ENCODE measurements at regions not wholly inside any gene's neighbourhood (a gene's known extent, or its start where the extent isn't known, plus 50 kb on each side); places are given as distances from the start of the nearest gene placed in this dataset.
"Not testable (repeated sequence)": the region's sequence is repeated elsewhere in the genome, so short reads cannot be mapped to it uniquely, and the experiment has no call there.

DNA sequence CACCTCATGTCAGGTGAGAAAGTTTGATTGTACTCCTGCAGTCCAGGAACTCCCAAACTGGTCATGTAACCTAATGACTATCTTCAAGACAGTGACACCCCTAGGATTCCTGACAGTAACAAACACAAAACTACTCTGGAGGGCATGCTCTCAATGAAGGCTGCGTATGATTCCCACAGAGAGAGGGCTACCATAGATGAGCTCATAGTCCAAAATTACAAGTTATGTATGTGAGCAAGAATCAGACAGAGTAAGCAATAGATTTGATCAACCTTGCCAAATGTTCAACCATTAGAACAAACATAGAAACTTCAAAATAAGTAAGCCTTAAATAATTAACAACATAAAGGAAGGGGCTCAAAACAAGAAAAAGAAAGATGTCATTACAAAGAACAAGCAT is 158.1 kb downstream of the COPRS start:
- no peak for DNase-seq

DNA sequence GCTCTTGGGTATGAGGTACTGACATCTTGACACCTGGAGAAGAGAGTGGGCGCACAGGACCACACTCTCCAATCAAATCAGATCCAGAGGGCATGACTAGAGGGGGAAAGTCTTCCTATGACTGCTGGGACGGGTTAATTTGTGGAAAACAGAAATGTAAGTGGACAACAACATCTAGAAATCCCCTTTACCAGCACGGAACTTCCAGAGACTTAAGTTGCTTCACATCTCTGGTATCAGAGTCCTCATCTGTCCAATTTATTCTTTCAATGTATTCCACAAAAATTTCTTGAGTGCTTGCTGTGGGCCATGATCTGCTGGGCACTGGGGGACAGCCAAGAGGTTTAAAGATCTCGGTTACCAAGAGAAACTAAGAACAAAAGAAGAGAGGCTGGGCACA is 159.2 kb downstream of the COPRS start:
- DNase-seq = no peak

DNA sequence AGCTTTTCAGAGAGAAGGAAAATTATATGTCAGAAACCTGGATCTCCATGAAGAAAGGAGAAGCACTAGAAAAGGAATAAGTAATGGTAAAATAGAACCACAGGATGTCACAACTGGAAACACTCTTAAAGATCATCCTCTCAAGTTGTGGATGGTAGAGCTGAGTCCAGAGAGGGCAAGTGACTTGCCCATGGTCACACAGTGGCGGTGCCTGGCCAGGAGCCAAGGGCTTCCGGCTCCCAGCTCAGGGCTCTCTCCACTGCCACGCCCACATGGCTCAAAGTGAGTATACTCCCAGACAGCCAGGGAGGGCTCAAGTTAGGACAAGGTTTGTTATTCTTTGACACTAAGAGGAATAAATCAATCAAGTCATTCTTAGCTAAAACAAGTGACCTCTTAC is 159.8 kb downstream of the COPRS start:
- no peak for DNase-seq

DNA sequence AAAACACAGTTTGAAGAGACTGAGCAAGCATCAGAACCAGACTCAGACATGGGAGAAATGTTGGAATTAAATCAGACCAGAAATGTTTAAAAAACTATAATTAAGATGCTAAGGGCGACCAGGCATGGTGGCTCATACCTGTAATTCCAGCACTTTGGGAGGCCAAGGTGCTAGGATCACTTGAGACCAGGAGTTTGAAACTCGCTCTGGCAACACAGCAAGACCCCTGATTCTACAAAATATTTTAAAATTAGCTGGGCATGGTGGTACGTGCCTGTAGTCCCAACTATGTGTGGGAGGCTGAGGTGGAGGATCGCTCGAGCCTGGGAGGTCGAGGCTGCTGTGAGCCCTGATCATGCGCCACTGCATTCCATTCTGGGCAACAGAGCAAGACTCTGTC is 160.3 kb downstream of the COPRS start:
- no peak for DNase-seq

DNA sequence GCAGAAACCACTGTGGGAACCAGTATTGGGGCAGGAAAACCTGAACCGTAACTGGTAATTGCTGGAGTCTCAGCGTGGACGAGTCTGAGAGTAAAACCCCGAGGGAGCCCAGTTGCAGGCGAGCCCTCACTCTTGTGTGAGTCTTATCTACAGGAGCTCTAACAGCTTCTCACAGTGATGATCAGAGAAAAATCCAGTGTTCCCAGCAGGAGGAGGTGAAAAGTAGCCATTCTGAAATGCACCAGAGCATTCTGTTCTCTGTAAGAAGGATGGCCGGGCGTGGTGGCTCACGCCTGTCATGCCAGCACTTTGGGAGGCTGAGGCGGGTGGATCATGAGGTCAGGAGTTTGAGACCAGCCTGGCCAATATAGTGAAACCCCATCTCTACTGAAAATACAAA is 161.2 kb downstream of the COPRS start:
- DNase-seq = peak; percentile 31

DNA sequence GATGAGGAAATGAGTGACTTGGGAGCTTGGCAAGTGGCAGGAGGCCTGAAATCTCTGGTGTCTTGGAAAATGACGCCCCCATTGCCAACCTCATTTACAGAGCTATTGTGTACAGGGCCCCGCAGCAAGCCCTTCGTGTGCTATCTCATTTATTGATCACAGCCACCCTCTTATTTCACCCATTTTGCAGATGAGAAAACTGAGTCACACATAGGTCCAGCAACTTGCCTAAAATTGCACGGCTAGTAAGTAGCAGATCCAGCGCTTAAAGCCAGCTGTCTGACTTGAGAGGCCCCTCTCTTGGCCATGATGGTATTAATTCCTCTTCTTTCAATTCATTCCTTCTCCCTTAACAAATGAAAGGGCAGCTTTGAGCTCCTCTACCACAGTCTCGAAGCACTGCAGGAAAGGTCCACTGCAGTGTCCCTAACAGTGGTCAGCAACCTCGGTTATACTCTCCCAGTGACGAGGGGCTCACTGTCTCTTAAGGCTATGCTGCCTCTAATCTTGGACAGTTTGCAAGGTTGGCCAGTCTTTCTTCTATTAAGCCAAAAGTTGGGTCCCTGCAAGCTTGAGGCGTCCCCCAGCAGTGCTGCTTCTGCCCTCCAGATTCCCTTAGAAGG is 162.2 kb downstream of the COPRS start:
- DNase-seq = no peak

DNA sequence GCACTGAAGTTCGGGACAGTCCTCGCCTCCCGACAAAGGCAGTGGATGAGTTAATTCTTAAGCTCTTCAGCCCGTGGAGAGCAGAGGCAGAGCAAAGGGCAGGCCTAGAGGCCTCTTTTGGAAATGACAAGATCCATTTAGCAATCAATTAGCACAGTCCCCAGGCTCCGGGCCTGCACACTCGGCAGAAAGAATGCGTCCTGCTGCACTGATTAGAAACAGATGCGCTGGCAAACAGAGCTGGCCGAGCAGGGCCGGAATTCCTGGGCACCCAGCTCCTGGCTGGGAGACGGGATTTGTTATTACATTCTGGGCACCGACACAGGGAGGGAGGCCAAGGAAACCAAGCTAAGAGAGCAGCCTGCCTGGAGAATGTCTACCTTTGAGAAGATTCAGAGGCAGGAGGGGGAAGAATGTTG is 162.9 kb downstream of the COPRS start:
- DNase-seq = peak; percentile 94

DNA sequence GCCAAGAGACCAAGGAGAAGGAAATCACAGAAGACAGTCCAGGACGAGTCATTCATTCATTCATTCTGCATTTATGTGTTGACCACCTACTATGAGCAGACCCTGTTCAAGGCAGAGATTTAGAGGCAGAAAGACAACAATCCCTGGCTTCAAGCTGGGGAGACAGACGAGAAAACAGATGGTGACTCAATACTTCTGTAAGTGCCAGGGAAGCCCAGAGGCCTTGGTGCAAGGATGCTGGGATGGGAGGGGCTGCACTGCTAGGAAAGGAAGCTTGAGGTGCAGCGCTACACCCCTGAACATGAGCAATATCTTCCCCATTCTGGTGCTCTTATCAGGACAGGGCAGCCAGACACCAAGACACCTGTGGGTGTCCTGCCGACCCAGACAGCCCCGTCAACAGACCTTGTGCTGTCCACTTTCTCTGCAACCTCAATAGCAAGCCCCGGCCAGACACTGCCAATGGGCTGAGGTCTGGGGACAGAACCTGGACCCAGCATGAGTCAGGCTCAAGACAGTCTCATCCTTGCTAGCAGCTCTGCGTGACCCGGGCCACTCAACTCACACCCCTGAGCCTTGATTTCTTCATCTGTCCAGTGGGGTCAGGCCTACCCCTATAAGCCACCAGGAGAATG is 163.5 kb downstream of the COPRS start:
- DNase-seq = no peak

DNA sequence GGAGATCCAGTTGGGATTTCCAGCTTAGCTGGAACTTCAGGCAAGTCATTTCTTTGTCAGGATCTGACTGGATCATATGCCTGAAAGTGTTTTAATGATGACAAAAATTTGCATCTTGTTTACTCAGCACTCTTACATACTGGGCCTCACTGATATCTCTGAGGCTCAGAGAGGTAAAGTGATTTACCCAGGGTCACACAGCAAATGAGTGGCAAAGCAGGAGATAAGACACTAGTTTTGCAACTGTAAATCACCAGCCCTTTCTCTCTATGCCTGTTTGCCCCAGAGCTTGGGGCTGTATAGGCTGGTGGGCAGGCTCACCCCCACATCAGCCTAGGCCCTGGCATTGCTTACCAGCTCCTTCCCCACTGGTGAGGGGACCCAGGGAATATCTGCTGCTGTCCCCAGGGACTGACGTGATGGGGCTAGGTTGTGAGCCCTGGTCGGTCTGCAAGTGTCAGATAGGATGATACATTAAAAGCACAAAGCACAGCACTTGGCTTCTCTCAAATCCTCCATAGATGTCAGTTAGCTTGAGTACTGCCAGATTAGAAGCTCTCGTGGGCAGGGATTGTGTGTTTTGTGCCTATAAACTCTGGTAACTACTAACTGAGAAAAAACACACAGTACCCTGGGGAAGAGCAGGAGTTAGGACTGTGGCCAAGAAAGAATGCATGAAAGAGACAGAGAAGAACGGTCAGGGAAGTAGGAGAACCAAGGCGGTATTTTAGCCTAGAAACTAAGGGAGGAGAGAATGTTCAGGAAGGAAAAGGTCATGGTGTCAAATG is 165.4 kb downstream of the COPRS start:
- no peak for DNase-seq

DNA sequence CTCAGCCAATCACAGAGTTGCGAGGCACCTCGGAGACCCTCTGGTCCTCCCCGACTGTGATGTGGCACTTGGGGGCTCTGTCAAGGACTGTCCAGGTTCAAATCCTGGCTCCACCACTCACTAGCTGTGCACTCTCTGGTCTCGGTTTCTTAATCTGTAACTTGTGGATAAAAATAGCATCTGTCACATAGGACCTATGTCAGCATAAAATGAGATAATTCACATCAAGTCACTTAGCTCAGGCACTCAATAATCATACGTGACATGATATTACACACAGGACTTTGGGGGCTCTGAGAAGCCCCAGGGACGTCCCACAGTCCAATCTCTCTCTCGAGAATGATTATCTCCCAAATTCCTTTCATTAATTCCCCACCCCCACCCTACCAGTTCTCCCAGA is 166.4 kb downstream of the COPRS start:
- no peak for DNase-seq

DNA sequence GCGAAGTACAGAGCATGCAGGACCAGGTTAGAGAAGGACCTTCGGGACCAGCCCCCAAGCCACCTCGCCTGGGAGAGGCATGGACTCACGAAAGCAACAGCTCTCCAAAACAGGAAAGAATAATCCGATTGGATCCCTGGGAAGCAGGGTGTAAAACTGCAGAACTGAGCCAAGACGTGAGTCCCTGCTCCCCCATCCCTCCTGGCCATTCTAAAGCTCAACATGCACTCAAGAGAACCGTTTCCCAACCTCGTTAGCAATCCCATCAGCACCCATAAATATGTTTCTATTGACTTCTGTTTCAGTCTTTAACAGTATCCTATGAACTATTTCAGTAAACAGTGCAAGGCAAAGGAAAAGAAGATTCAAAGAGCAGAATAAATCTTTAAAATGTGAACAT is 167.0 kb downstream of the COPRS start:
- DNase-seq = no peak

DNA sequence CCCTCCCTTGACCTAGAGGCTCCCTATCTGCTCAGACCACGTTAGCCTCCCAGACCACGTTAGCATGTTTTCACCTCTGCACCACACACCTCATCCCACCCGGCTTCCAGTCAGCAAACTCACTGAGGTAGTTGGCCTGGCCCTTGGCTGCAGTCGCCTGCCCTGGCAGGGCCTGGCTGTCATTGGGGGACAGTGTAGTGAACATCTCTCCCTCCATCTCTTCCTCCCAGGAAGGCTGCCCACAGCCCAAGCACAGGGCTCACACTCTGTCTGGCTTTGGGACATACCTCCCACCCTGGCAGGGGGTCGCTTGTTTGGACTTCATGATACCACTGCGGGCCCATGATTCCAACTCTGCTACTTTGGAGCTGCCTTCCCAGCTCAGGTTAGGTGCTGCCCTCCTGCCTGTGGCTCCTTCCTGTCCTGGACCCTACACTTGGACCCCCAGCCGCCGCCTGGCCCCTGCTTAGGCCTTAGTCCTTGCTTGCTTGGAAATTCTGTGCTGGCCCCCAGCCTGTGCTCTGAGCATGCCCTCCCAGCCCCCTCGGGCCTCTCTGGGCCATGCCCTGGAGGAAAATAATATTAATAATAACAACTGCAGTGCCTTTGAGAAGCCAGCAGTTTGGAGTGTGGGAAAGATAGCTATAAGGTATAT is 167.7 kb downstream of the COPRS start:
- no peak for DNase-seq

DNA sequence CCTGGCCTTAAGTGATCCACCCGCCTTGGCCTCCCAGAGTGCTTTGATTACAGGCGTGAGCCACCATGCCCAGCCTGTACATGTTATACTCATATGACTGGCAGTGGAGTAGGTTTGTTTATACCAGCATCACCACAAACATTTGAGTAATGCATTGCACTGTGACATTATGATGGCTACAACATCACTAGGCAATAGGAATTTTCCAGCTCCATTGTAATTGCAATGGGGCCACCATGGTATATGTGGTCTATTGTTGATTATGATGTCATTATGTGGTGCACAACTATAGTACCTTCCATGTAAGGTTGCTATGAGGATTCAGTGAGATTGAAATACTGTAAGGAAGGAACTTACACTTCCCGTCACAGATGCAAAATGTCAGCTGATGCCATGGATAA is 168.9 kb downstream of the COPRS start:
- DNase-seq = no peak

DNA sequence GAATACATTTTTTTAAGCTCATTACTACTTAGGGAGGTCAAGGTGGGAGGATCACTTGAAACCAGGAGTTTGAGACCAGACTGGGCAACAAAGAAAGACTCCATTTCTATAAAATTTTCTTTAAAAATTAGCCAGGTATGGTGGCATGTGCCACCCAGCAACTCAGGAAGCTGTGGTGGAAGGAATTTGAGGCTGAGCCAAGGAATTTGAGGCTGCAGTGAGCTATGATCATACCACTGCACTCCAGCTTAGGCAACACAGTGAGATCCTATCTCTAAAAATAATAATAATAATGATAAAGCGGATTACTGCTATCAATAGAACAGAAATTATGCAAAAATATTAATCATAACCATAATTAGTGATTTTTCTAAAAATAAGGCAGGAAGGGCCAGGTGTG is 170.3 kb downstream of the COPRS start:
- no peak for DNase-seq

DNA sequence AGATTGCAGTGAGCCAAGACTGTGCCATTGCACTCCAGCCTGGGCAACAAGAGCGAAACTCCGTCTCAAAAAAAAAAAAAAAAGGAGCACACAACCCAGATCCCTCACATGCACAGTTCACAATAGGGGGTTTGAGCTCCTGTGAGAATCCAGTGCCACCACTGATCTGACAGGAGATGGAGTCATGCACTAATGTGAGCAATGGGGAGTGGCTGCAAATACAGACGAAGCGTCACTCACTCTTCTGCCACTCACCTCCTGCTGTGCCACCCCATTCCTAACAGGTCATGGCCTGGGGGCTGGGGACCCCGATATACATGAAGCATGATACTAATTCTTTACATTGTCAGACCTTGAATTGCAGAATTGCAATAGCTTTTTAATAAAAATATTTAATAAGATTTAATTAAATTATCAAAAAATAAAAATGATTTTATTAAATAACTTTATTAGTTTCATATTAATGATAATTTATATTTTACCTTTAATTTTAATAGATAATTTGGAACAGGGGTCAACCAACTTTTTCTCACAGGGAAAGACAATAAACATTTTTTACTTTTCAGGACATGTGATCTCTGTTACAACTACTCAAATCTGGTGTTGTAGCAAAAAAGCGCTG is 171.4 kb downstream of the COPRS start:
- DNase-seq = peak; percentile 33

DNA sequence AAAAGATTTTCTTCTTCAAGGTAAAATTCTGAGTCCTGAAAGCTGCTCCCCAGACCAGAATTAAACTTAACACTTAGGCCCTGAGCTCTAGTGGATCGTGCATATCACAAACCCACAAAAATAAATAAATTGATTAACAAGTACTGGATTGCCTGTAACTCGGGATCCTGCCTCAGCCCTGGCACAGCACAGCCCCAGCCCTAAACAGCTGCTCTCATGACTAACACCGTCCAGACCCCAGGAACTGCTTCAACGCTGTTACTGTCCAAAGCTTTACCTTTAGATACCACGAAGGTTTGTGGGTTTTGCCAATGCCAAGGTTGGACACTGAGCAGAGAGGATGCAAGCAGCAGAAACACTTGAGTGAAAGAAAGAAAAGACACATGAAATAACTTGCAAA is 172.5 kb downstream of the COPRS start:
- DNase-seq = no peak

DNA sequence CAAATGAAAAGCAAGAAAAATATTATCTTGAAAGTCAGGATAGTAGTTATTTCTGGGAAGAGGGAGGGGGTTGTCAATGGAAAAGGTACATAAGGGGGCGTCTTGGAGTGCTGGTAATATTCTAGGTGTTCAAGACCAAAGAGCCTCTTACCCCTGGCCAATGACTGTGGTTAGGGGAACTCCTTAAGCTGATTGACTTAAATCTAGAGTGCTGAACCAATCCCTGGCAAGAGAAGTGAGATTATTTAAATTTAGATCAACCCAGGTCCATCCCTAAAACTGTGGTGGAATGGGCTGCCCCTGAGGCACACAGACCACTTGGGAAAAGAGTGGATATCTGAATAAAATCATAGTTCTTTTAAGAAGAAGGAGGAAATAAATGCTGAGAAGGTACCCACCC is 174.1 kb downstream of the COPRS start:
- no peak for DNase-seq

DNA sequence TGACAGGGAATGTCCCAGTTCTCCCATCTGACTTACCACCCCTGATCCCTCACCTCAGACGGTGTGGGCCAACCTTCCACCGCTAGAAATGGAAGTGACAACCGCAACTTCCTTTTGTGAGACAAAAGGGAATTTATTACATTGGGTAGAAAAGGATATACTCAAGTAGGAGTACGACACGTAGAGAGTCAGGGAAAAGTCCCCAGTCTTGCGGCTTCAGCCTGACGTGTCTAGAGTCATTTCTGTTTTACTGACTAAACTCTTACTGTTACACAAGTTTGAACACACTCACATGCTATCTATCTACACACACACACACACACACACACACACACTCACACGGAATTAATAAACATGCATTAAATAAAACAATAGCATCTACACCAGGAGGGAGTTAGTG is 178.9 kb downstream of the COPRS start:
- DNase-seq = no peak

DNA sequence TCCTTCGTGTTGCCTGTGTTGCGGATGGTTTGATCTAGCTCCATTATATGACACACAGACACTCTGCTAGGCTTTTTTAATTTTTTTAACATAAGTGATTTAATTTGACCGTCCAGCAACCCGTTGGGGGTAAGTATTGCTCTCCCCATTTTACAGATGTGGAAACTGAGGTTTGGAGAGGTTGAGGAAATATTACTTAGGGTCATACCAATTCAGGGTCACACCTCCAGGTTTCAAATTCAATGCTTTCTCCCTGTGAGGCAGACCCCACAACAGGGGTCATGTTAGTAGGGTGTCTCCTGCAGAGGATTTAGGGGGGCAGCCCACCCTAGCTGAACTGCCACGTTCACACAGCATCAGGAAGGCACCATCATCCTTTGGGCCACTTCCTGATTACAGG is 179.4 kb downstream of the COPRS start:
- no peak for DNase-seq

DNA sequence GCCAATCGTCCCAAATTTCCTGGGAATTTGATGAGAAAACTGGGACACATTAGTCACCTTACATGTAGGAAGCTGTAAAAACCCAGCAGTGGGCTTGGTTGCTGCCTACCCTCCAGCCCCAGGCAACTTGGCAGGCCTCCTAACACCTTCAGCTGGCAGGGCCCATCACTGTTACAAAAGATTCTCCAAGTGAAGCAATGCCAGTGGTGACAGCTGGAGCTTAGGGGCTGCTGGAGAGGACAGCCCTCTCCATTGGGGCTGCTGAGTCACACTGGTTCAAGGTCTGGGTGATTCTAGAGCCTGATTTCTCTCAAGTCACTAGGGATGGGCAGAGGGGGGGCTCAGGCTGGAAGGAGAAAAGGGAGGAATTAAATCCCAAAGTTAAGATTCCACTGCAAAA is 180.6 kb downstream of the COPRS start:
- DNase-seq = peak; percentile 30

DNA sequence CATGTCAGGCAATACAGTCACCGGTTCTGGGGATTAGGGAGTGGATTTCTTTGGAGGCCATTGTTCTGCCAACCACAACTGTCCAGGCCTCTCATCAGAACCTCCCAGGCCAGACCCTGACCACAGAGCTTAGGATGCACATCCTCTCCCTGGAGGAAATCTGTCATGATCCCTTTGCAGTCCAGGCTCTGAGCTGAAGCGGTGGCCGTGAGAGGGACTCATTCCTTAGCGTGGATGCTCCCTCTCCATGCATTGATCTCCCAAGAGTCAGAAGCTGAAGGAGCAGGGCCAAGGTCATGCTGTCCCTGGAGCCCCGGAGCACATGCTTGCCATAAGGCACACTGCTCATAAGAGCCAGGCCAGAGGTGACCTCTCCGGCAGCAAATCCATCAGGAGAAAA is 181.4 kb downstream of the COPRS start:
- no peak for DNase-seq

DNA sequence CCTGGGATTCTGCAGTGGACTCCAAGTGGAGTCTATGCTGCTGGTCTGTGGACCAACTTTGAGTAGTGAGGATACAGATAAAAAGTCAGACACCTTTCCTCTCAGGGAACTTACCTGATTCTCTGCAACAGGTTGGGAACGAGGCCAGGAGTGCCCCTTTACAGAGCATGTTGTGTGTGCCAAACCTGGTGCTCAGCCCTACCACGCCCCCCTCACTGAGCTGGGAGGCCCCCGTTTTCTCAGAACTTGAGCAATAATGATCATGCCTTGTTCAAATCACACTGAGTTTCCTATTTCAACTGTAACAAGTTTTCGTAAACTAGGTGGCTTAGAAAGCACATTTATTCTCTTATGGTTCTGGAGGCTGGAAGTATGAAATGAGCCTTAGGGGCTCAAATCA is 182.0 kb downstream of the COPRS start:
- no peak for DNase-seq

DNA sequence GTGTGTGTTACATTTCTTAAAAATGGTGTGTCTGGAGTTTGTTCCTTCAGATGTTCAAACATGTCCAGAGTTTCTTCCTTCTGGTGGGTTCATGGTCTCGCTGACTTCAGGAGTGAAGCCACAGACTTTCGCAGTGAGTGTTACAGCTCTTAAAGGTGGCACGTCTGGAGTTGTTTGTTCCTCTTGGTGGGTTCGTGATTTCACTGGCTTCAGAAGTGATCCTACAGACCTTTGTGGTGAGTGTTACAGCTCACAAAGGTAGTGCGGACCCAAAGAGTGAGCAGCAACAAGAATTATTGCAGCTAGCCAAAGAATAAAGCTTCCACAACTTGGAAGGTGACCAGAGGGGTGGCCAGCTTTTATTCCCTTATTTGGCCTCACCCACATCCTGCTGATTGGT is 183.7 kb downstream of the COPRS start:
- DNase-seq = not testable (repeated sequence)
